ENCODE measurements at regions not wholly inside any gene's neighbourhood (a gene's known extent, or its start where the extent isn't known, plus 50 kb on each side); places are given as distances from the start of the nearest gene placed in this dataset.

GRCh38 chr7:113366122-113366521, 247.8 kb upstream of the SMIM30 start:
- TF ChIP-seq EP300 (IDR thresholded peaks at IDR 0.05): no peak
- TF ChIP-seq POLR2A (IDR thresholded peaks at IDR 0.05): no peak
- TF ChIP-seq CTCF (IDR thresholded peaks at IDR 0.05): no peak
